Activated effector memory CD4-positive, alpha-beta T cell treated with anti-CD3 and anti-CD28 coated beads, Interleukin-2, amount 50 U/mL, for 16 hours (primary cell): ENCODE measurements at regions not wholly inside any gene's neighbourhood (a gene's known extent, or its start where the extent isn't known, plus 50 kb on each side); places are given as distances from the start of the nearest gene placed in this dataset.

Experiments
- DNase-seq: peaks from one replicate; pipeline ENCODE4 v3.0.0-alpha.2; 2020

DNA sequence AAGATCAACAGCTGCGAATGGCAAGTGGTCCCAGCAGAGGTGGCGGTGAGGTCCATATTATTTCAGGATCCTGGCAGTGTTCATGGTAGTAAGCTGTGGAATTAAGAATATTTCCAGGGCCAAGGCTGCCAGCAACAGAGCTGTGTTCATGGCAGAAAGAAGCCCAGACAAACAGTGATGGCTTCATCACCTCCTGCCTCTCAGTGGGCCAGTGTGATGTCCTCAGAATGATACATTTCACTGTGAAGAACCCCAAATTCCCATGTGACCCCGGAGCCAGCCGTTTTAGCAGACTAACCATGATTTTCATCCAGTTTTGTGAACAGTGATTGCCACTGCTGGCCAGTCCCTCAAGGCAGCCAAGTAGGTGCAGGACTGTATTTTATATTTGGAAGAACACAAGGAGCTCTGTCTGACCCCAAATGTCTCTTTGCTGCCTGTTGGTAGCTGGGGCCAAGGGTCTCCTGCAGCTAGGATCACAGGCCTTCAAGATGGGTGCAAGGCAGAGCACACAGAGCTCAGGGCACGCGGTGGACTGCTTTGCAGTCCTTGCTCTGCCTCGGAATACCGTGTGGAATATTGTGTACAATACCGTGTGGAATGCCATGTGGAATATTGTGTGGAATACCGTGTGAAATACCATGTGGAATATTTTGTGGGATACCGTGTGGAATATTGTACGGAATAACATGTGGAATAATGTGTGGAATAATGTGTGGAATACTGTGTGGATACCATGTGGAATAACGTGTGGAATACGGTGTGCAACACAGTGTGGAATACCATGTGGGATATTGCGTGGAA lies 132.3 kb upstream of the CHST15 start:
- DNase-seq: peak; percentile 78

- peak; percentile 71 for DNase-seq
Measured at GRCh38 chr10:124225029-124225466, 131.7 kb upstream of the CHST15 start.

DNA sequence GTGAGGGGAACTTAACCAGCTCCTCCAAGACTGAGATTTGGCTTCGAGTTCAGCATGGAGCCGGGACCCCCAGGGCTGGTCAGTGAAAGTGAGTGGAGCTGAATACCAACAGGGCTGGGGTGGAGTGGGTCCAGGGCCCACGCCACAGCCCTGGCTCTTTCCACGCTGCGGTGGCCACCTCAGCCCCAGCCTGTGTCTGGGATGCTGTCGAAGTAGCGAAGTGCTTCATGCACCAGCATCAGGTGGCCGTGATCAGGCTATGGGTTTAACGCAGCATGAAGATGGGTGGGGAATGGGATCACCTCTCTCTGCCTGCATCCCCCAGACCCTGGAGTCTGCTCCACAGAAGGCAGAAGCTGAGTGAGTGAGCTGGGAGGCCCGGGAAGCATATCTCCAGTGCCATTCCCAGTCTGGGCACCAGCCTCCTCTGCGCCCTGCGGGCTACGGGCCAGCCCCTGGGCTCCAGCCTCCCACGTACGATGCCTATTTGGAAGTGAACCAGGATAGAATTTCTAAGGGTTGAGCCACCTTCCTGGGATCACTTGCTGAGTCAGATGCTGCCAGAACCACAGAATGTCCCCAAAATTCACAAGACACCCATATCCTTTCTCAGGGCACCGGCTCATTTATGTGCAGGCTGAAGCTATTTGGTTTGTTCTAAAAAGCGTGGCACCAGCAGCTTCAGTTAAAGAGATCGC lies 131.1 kb upstream of the CHST15 start:
- peak; percentile 69 for DNase-seq

- no peak for DNase-seq
Measured at GRCh38 chr10:124223711-124224085, 130.3 kb upstream of the CHST15 start.

DNA sequence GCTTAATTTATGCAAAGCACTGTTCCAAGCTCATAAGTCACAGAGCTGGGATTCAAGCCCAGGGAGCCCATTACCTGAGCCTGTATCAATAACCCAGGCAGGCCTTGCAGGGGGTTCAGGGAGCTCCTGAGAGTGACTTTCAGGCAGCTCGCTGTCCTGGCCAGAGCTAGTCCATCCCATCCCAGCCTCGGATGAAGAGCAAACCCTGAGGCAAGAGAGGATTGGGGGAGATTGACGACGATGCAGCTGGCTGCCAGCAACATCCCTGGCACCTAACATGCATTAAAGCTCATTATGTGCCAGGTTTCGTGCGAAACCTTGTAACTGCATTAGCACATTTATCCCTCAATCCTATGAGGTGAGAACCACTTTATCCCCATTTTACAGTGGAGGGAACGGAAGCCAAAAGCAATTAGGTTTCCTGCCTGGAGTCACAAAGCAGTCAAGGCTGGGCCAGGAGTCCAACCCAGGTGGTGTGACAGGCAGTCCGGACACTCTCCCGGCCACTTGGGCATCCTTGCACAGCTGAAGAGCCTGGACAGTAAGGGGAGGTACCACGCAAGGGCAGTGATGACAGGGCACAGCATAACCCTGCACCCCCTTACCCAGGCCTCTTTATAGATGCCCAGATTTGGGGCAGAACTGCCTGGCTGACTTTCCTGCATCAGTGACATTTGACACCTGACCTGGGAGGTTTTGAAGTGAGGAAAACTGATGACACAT lies 129.8 kb upstream of the CHST15 start:
- DNase-seq: peak; percentile 63

DNA sequence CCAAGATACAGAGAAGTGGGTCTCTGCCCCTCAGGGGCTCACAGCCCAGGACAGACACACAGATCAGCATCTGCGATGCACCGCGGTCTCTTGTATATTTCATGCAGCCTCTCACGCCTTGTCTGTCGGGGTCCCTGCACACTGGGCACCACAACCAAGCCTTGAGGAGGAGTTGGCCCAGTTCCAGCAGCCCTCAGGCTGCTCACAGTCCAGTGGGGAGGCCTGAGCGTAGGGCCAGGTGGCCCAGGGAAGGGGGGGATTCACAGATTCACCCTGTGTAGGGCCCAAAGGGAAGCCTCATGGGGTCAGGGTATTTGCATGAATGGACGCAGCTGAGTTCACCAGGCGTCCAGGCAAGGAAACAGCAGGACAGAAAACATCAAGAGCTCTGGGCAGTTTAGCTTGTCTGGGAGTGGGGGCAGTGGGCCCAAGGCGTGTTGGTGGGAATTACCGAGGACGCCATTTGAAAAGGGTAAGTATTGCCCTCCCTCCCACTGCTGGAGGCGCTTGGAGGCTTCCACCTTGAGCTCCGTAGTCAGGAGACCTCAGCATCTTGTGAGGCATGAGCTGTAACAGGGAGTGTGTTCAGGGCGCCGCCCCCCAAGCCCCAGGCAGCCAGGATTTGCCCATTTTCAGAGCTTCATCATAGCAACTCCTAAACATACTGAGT lies 129.1 kb upstream of the CHST15 start:
- peak; percentile 61 for DNase-seq

GRCh38 chr10:124221356-124222317 lies 128.2 kb upstream of the CHST15 start:
- no peak for DNase-seq

DNA sequence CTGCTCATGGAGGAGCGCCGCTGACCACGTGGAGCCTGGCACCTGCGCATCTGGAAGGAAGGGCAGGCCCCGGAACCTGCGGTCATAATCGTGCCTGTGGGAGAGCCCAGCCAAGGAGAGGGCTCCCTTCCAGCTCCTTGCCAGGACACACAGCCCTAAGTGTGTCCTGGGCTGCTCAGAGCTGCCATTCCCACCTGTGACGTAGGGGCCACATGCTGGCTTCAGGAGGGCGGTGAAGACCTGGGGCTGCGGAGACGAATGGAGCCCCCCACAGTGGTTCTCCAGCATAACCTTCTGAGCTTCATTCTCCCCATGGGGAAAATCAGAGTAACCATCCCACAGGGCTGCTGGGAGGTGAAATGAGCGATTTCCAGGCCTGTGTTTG lies 127.6 kb upstream of the CHST15 start:
- no peak for DNase-seq

DNA sequence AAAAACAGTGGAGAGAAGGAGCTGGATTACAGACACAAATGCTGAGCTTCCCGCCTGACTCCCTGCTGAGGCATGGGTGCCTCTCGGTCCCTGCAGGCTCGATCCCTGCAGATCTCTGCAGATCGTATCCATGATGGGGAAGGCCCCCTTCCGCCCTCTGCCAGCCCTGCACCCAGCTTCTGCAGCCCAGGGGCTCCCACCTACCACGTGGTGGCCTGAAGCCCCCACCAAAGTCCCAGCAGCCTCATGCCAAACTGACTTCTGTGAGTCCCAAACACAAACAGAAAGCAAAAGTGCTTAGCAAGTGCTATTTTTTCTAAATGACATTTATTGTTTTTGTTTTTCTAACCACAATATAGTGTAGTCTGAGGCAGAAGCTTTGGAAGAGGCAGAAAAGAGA lies 127.1 kb upstream of the CHST15 start:
- DNase-seq: no peak

DNA sequence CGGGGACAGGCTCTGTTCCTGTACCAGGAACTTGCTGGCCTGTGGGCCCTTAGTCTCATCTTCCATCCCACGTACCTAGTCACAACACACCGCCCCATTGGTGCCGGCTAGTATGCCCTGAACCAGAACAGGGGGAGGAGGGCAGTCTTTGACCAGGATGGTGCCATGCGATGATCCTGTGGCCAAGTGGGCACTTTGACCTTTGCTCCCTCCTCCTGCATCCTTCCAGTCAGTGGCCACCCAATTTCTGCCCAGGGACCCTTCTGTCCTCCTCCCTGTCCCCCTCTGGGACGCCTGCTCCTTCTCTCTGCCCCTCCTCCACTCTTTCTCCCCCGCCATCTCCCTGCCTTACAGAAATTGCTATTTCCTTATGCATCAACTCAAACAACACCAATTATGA lies 126.3 kb upstream of the CHST15 start:
- DNase-seq: no peak

- no peak for DNase-seq
Measured at GRCh38 chr10:124219062-124219461, 125.7 kb upstream of the CHST15 start.

DNA sequence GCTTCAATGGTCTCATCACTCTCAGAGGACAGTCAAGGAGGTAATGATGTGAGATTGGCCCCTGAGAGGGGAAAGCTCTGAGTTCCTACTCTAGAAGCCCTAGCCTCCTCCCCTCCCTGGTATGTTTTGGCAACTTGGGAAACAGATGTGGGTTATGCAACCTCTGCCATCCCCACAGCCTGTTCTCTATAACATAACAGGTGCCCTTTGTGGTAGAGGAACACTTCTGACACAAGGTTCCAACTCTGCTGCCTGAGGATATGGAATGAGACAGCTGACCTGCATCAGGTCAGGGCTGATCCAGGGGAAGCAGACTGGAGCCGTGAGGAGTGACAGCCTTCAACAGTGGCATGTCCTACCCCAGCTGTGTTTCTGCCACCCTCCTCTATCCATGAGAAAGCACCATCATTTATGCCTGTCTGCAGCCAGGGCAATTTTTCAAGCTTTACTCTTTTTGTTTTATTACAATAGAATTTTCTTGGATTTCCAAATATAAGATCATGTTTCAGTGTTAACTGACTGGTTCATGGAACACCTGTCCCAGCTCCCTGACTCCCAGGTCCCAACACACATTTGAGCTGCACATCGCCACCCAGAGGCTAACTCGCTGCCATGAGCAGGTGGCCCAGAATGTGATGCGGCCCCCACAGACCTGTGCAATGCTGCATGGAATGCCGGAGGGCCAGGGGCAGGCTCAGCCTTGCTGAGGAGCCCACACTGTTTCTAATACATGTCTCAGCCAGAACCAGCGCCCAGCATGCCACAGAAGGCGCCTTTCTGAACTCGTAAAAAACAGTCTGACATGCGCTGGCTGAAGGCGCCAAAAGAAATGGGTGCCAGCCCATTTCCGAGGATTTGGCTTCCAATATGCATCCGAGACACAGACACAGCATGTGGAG lies 124.8 kb upstream of the CHST15 start:
- no peak for DNase-seq

DNA sequence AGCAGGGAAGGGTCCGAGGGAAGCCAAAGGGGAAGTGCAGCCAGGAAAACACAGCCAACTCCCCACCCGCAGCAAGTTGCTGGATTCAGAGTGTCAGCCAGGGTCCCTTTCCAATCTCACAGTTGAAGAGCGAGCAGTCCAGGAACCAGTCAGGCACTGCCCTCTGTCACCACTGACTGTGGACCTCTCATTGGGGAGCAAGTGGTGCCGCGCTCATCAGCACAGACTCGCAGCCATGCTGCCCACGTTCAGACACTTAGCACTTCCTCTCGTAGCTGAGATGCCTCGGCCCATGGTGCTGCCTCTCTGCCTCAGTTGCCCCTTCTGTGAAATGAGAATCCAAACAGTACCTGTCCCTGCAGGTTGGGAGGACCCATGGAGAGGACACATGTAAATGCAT lies 123.6 kb upstream of the CHST15 start:
- no peak for DNase-seq

DNA sequence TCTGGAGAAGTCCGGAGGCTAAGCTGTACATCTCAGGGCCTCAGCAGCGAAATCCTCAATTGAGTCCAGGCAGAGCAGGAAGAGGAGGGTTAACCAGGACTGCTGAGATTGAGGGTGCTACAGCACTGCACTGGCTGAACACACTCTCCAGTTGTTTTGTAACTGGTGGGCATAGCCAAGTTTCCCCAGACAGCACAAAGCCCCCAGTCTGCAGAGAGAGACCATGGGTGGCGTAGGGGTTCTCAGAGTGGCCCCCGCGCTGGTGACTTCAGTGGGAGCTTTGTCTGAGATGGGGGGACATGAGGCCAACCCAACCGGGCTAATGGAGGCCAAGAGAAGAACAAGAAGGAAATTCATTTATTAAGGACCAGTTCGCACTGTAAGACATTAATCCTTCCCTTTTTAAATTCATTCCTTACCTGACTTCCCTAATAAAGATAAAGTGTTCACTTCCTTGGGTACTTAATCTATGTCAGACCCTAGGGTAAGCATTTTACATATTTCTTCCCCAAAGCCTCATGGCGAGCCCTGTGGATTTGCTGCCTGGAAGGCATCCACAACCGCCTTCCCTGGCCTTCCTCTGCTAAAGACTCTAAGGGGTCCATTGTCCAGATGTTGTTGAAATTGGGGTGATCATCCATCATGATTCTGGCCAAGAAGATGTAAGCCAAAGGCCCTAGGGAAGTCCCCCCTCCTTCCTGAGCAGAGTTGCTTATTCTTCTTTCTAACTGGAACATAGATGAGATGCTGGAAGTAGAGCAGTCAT lies 121.4 kb upstream of the CHST15 start:
- no peak for DNase-seq

DNA sequence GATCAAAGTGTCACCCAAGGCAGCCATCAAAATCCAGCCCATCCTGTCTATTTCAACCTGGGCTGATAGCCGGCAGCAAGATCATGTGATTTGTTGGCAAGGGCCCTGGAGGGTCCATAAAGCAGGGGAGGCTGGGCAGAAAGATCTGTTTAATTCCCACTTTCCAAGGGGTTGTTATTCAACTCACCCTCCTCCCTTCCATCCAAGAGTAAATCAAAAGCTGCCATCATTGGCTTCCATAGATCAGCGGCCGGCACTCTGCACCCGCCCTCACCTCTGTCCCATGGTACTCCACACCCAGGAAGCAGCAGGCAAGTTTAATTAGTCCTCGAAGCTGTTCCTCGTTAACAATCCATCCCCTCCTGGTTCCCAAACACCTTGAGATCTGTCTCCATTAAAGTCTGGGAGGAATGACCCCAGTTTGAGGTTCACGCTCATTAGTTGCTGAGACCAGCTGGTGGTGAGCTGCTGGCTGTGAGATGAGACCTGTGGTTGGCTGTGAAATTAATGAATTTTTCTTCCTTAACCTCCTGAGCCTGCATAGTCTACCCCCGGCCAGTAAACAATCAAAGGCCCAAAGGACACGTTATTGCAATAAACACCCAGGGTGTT lies 120.6 kb upstream of the CHST15 start:
- DNase-seq: no peak

DNA sequence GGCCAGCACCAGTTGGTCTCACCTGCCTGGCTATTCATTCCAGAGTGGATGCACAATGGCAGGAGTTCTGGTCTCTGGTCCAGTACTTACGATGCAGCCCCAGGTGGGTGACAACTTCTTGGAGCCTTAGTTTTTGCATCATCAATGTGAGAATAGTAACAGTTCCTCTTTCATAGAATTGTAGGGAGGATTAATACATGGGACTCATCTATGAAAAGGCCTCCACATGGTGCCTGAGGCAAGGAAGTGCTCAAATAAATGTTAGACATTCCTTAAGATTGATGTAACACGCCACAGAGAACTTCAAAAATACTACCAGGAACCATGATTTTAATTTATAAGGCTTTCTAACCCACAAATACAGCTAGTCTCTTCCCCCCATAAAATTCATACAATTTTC lies 120.1 kb upstream of the CHST15 start:
- no peak for DNase-seq

DNA sequence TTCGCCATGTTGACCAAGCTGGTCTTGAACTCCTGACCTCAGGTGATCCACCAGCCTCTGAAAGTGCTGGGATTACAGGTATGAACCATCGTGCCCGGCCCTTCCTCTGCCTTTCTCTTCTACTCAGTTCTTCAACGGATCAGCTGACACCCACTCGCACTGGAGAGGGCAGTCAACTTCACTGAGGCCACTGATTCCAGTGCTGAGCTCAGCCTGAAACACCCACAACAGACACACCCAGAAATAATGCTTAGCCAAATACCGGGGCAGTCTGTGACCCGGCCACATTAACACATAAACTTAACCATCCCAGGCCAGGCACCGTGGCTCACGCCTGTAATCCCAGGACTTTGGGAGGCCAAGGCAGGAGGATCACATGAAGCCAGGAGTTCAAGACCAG lies 119.3 kb upstream of the CHST15 start:
- DNase-seq: no peak

- DNase-seq: no peak
Measured at GRCh38 chr10:124211921-124212320, 118.5 kb upstream of the CHST15 start.

DNA sequence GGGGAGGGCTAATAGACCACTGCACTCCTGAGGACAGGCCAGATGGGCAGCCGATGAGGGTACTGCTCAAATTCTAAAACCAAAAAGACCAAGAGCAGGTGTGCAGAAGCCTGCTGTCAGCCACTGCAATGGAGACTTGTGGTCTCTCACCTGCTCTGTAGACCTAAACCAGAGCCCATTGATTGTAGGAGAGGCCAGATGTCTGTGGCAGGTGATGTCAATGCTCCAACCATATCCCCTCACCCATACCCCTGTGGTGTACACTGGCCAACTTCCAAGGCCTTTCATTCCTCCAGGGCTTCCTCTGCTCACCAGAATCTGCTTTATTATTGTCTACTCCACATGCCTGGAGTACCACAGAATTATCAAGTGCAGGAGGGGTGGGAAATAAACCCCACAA lies 116.9 kb upstream of the CHST15 start:
- DNase-seq: no peak

GRCh38 chr10:124207391-124207790 lies 114.0 kb upstream of the CHST15 start:
- no peak for DNase-seq
